ENCODE measurements at regions not wholly inside any gene's neighbourhood (a gene's known extent, or its start where the extent isn't known, plus 50 kb on each side); places are given as distances from the start of the nearest gene placed in this dataset.
A peak's percentile ranks its signal among the peaks of the same experiment; 100 is the strongest.

GRCh38 chr13:43996221-43996620, 116.5 kb downstream of the LACC1 start:
- H3K4me3 ChIP-seq = no peak overlapping the region
- DNase-seq = no peak
- in situ Hi-C loops (cut with MboI; ENCODE audit: low sequenced_read_pairs in 4 of 4) = no loop called here

GRCh38 chr13:44003481-44003880, 123.8 kb downstream of the LACC1 start:
- Histone ChIP-seq H3K36me3 (no peaks in the 10 kb centered on the region), H3K9me3 (no peaks in the 10 kb centered on the region)

More at GRCh38 chr13:43996221-43996620, 116.5 kb downstream of the LACC1 start:
- Histone ChIP-seq H3K27ac (no peak overlapping the region), H3K36me3 (no peaks in the 10 kb centered on the region), H3K9me3 (peaks cover 0 to 4% (median 0%) of the 10 kb centered on the region in 3 donors), H3K4me1 (no peaks in the 10 kb centered on the region), H3K27me3 (no peaks in the 10 kb centered on the region)
- TF ChIP-seq CTCF (IDR thresholded peaks at IDR 0.05 in 4 of 5, conservative IDR thresholded peaks at IDR 0.05 in 1 of 5) (no peak), POLR2A (IDR thresholded peaks at IDR 0.05) (no peak)
- intact Hi-C loops (cut with DNase I; ENCODE audit: low total_unique reads) = no loop called here
- no peak for ATAC-seq

GRCh38 chr13:44004878-44005277, 125.2 kb downstream of the LACC1 start:
- Histone ChIP-seq H3K27ac (no peak overlapping the region), H3K4me3 (no peak overlapping the region), H3K36me3 (no peaks in the 10 kb centered on the region), H3K4me1 (no peaks in the 10 kb centered on the region), H3K27me3 (no peaks in the 10 kb centered on the region), H3K9me3 (no peaks in the 10 kb centered on the region)
- TF ChIP-seq CTCF (IDR thresholded peaks at IDR 0.05 in 4 of 5, conservative IDR thresholded peaks at IDR 0.05 in 1 of 5) = no peak
- no peak for TF ChIP-seq POLR2A (IDR thresholded peaks at IDR 0.05)
- intact Hi-C loops (cut with DNase I; ENCODE audit: low total_unique reads) = loop anchor here (10.0 kb wide), 1 partner anchor 50 kb away; no protein-coding TSS in a partner anchor
- in situ Hi-C loops (cut with MboI; ENCODE audit: low sequenced_read_pairs in 4 of 4) = no loop called here
- ATAC-seq (no peak), DNase-seq (no peak)

More at GRCh38 chr13:44003481-44003880, 123.8 kb downstream of the LACC1 start:
- intact Hi-C loops (cut with DNase I; ENCODE audit: low total_unique reads) (loop anchor here (10.0 kb wide), 1 partner anchor 49 kb away; no protein-coding TSS in a partner anchor), in situ Hi-C loops (cut with MboI; ENCODE audit: low sequenced_read_pairs in 4 of 4) (no loop called here)
- ATAC-seq (no peak), DNase-seq (no peak)
- H3K4me1 ChIP-seq = no peaks in the 10 kb centered on the region
- H3K27ac ChIP-seq = no peak overlapping the region
- TF ChIP-seq CTCF (IDR thresholded peaks at IDR 0.05 in 4 of 5, conservative IDR thresholded peaks at IDR 0.05 in 1 of 5) (no peak), POLR2A (IDR thresholded peaks at IDR 0.05) (no peak)
- no peak overlapping the region for H3K4me3 ChIP-seq
- no peaks in the 10 kb centered on the region for H3K27me3 ChIP-seq

GRCh38 chr13:44007451-44007850, 127.7 kb downstream of the LACC1 start:
- intact Hi-C loops (cut with DNase I; ENCODE audit: low total_unique reads) (loop anchor here (10.0 kb wide), 1 partner anchor 53 kb away; no protein-coding TSS in a partner anchor), in situ Hi-C loops (cut with MboI; ENCODE audit: low sequenced_read_pairs in 4 of 4) (no loop called here)
- H3K27me3 ChIP-seq = no peaks in the 10 kb centered on the region
- no peak overlapping the region for H3K4me3 ChIP-seq
- no peaks in the 10 kb centered on the region for H3K36me3 ChIP-seq
- no peaks in the 10 kb centered on the region for H3K9me3 ChIP-seq
- DNase-seq = no peak
- ATAC-seq = no peak
- no peak overlapping the region for H3K27ac ChIP-seq
- no peaks in the 10 kb centered on the region for H3K4me1 ChIP-seq
- TF ChIP-seq CTCF (IDR thresholded peaks at IDR 0.05 in 4 of 5, conservative IDR thresholded peaks at IDR 0.05 in 1 of 5) (no peak), POLR2A (IDR thresholded peaks at IDR 0.05) (no peak)

- TF ChIP-seq POLR2A (IDR thresholded peaks at IDR 0.05) = no peak
- TF ChIP-seq CTCF (IDR thresholded peaks at IDR 0.05 in 4 of 5, conservative IDR thresholded peaks at IDR 0.05 in 1 of 5) = no peak
- DNase-seq = no peak
- Histone ChIP-seq H3K4me3 (no peak overlapping the region), H3K27ac (no peak overlapping the region), H3K27me3 (no peaks in the 10 kb centered on the region), H3K36me3 (no peaks in the 10 kb centered on the region), H3K9me3 (no peaks in the 10 kb centered on the region), H3K4me1 (peaks cover 17 to 22% of the 10 kb centered on the region in 2 donors)
- peak in 1 of 2 donors; percentile 35 for ATAC-seq
- intact Hi-C loops (cut with DNase I; ENCODE audit: low total_unique reads) = no loop called here
- in situ Hi-C loops (cut with MboI; ENCODE audit: low sequenced_read_pairs in 4 of 4) = no loop called here
Measured at GRCh38 chr13:44011036-44011435, 131.3 kb downstream of the LACC1 start.
